Small intestine (tissue), 7 donors: ENCODE measurements at regions not wholly inside any gene's neighbourhood (a gene's known extent, or its start where the extent isn't known, plus 50 kb on each side); places are given as distances from the start of the nearest gene placed in this dataset.
A peak's percentile ranks its signal among the peaks of the same experiment; 100 is the strongest.

Experiments
- DNase-seq, 2 donors: peaks; one replicate each; pipeline versions ENCODE4 v3.0.0 to v3.0.0-alpha.2; 2013
- FAIRE-seq: peaks from 2 replicates; lab custom pipeline; 2012; peaks lifted over from hg19 to GRCh38; lab: Jason Lieb, UNC
- H3K27ac ChIP-seq, 3 donors: one replicate each; pipeline ENCODE4 v1.5.1; 2013; ENCODE audit warnings: low read length in 2 of 3, mild to moderate bottlenecking in 2 of 3, control low read depth in 1 of 3, inconsistent platforms in 1 of 3, low read depth in 1 of 3, moderate library complexity in 1 of 3
- H3K27me3 ChIP-seq, 3 donors: one replicate each; pipeline ENCODE4 v1.6.1; 2013; ENCODE audit warnings: low read length in 3 of 3, inconsistent platforms in 1 of 3; ENCODE audit not compliant: control insufficient read depth in 3 of 3, insufficient read depth in 3 of 3
- H3K36me3 ChIP-seq, 3 donors: one replicate each; pipeline ENCODE4 v1.6.1; 2013; ENCODE audit warnings: low read length in 3 of 3, inconsistent platforms in 1 of 3, low read depth in 1 of 3, mild to moderate bottlenecking in 1 of 3, moderate library complexity in 1 of 3; ENCODE audit not compliant: control insufficient read depth in 3 of 3, insufficient read depth in 2 of 3
- H3K4me1 ChIP-seq, 3 donors: one replicate each; pipeline ENCODE4 v1.6.1; 2013; ENCODE audit warnings: low read length in 2 of 3, inconsistent platforms in 1 of 3, low read depth in 1 of 3, mild to moderate bottlenecking in 1 of 3, moderate library complexity in 1 of 3; ENCODE audit not compliant: control insufficient read depth in 3 of 3, insufficient read depth in 2 of 3
- H3K4me3 ChIP-seq, 3 donors: one replicate each; pipeline ENCODE4 v1.5.1; 2013; ENCODE audit warnings: low read length in 3 of 3, control low read depth in 1 of 3, inconsistent platforms in 1 of 3, low read depth in 1 of 3, mild to moderate bottlenecking in 1 of 3, moderate library complexity in 1 of 3
- H3K9me3 ChIP-seq, 2 donors: one replicate each; pipeline ENCODE4 v1.6.1; 2013; ENCODE audit warnings: low read depth in 1 of 2, low read length in 1 of 2; ENCODE audit not compliant: control insufficient read depth in 2 of 2, insufficient read depth in 1 of 2
- WGBS, 3 donors: extraction: QIAGEN DNeasy Blood & Tissue Kit; methylation state at CpG; one replicate each; pipeline ENCODE4 v1.1.7; 2013; 5-methylcytosine and 5-hydroxymethylcytosine counted together
- donor health status: healthy with polysubstance abuse.
- donor health status: control.
- donor health status: control.
- donor health status: Bipolar disorder and iron deficiency.
- donor health status: healthy.

DNA sequence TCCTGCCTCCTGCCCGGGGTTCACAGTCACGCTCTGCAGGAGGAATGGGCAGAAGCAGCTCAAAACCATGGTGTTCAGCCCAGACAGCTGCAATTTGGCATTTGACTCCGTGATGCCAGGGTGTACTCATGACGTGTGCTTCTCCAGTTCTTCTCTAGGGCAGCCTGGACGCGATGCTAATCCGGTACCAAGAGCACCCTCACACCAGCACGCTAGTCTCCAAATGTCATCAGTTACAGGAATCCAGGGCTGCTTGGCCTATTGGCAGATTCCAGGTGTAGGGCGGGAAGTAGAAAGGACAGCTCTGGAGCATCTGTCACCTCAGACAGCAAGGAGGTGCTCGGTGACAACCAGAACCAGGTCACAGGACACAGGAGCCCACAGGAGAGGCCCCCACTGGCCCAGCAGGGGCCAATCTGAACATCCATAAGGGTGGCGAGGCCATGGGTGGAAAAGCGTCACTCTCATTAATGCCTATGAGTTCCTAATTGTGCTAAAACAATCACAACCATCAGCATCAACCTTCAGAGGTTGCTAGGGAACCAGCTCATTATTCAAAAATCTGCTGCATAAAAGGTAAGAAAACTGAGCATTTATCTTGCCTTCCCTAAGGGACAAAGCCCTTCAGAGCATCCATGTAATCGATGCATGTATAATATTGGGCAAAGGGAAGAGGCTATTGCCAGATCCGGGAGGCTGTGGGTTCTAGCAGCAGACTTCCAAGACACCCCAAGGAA lies 241.9 kb upstream of the IRX4 start:
- FAIRE-seq, result no peak
- H3K27ac ChIP-seq, result no peak overlapping the region
- H3K4me1 ChIP-seq, result no peaks in the 10 kb centered on the region
- no peak for DNase-seq
- 80 to 89% (median 80%) methylated on average over 14 of the region's 14 CpGs for WGBS, 3 donors
- no peaks in the 10 kb centered on the region for H3K27me3 ChIP-seq
- no peaks in the 10 kb centered on the region for H3K9me3 ChIP-seq
- H3K4me3 ChIP-seq, result no peak overlapping the region
- no peaks in the 10 kb centered on the region for H3K36me3 ChIP-seq

DNA sequence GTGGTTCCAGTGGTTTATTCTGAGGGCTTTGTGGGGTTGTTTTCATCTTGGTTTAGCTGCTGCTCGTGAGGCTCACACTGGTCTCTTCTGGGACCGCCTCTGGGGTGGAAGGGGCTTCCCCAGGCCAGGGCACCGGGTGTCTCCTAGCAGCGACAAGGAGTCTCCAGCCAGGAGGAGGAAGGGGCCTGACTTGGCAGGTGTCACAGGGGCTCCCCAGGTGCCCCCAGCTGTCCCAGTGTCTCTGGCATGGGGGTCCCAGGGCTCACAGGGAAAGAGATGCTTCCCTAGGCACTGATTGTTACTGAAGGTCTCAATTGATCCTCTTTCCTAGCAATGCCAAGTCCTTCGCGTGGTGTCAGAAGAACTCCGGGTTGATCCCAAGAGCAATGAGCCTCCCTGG lies 241.1 kb upstream of the IRX4 start:
- Histone ChIP-seq H3K36me3 (no peaks in the 10 kb centered on the region), H3K27me3 (no peaks in the 10 kb centered on the region), H3K4me3 (no peak overlapping the region), H3K27ac (no peak overlapping the region), H3K9me3 (no peaks in the 10 kb centered on the region), H3K4me1 (no peaks in the 10 kb centered on the region)
- no peak for FAIRE-seq
- WGBS, 3 donors, result 80 to 91% (median 83%) methylated on average over 6 to 7 of the region's 7 CpGs
- DNase-seq, result no peak

DNA sequence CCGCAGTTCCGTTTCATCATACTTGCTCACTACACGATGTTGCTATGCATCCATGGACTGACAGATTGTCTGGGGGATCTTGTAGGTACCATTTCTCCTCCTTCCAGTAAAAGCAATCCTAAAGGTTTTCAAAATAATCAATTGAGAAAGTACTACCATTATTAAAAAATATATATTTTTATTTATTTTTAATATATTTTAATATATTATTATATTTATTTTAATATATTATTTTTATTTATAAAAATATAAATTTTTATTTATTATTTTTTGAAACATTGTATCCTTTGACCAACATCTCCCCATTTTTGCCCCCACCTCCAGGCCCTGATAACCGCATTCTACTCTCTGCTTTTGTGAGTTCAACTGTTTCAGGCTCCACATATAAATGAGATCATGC lies 237.6 kb upstream of the IRX4 start:
- Histone ChIP-seq H3K27me3 (no peaks in the 10 kb centered on the region), H3K4me3 (no peak overlapping the region), H3K9me3 (no peaks in the 10 kb centered on the region), H3K36me3 (no peaks in the 10 kb centered on the region), H3K27ac (no peak overlapping the region), H3K4me1 (no peaks in the 10 kb centered on the region)
- DNase-seq (no peak), FAIRE-seq (no peak)
- WGBS, 3 donors, result 84 to 90% (median 87%) methylated on average over 4 of the region's 4 CpGs

DNA sequence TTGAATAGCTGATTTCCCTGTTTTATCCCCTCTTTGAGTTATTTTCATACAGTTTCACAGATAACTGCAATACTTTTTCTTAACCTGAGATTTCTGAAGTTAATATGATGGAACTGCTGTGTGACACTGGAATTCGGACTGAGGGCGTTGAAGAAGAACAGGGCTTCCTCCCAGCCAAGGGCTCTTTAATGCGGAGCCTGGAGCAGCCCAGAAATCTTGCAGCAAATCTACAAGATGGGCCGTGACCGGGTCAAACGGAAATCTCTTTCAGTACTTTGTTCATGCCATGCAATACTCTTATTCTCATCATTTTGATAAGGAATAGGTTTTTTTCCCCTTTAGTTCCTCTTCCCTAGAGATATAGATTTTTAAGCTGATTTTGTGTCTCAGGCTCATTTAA lies 236.8 kb upstream of the IRX4 start:
- DNase-seq (no peak), FAIRE-seq (no peak)
- 47 to 58% (median 54%) methylated on average over 6 of the region's 6 CpGs for WGBS, 3 donors
- Histone ChIP-seq H3K27ac (no peak overlapping the region), H3K9me3 (no peaks in the 10 kb centered on the region), H3K36me3 (no peaks in the 10 kb centered on the region), H3K27me3 (peaks cover 0 to 2% (median 0%) of the 10 kb centered on the region in 3 donors), H3K4me1 (no peaks in the 10 kb centered on the region), H3K4me3 (no peak overlapping the region)

DNA sequence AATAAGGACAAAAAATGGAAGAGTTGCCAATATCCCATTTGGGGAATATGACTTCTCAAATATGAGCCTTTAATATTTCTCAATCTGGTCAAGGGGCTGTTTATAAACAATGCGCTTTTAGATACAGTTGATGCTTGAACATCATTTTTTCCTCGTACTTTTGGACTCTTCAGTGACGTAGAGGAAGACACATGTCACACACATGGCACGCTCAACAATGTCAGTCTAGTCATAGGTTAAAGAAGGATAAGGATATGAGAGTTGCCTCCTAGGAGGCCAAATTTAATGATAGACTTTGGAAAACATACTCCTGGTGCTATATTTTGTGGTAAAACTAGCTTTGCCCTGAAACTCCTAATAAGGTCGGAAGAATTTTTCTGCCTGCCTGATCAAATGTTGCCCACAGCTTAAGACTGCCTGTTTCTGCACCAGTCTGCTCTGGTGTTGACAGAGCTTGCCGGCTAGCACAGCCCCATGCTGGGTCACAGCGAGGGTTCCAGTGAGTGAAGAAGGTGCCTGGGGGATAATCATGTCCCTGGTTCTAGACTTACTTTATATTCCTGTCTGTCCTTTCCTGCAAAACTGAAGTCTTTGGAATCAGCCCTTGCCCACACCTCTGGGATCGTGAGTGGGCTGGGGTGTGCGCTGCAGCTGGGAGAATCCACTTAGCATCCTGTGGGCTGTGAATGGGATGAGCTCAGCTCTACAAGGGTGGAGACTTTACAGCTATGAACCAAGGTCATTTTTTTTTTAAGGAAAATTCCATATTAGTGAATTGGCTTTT lies 230.8 kb upstream of the IRX4 start:
- no peak for FAIRE-seq

DNA sequence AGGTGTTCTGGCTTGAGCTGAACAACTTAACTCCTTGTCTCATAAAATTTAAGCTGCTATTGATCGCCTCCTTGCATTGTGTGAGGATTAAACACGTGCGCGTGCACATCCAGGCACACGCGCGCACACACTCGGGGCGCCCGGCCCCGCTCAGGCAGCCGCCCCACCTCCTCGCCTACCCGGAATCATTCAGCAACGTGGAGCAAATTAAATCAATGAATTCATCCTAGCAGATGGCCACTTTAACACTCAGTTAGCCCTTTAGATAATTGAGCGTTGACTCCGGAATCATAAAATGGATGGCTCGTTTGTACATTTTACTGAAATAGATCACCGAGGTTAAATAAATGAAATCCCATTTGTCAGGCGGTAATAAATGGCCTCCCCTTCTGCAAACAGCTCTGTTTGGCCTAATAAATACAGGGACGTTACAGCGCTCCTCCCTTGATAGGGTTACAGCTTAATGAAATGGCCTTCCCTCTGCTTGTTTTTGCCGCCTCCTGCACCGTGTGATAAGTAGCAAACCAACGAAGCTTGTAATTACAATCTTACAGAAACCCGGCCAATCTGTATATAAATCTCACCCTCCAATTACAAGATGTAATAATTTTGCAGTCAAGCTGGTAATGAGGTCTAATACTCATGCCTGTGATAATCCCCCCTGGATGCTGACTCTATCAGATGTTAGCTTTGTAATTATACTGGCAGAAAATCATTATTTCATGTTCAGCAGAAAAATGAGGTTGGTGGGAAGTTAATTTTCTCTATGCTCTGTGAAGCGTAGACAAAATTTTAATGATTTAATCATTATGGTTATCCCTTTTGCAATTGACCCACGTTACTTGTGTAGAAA lies 229.7 kb upstream of the IRX4 start:
- peaks cover 0 to 22% (median 0%) of the 10 kb centered on the region in 3 donors for H3K27me3 ChIP-seq
- H3K27ac ChIP-seq, result no peak overlapping the region
- peak overlapping the region in 1 of 3 donors; percentile 1 for H3K4me3 ChIP-seq
- no peak for FAIRE-seq
- no peaks in the 10 kb centered on the region for H3K36me3 ChIP-seq
- WGBS, 3 donors, result 15 to 59% (median 47%) methylated on average over 28 of the region's 28 CpGs
- no peaks in the 10 kb centered on the region for H3K9me3 ChIP-seq
- no peaks in the 10 kb centered on the region for H3K4me1 ChIP-seq
- peak; percentile 9 to 16 for DNase-seq

More for the DNA sequence above, 230.8 kb upstream of the IRX4 start:
- 80 to 85% (median 85%) methylated on average over 9 of the region's 9 CpGs for WGBS, 3 donors
- Histone ChIP-seq H3K4me3 (no peak overlapping the region), H3K4me1 (no peaks in the 10 kb centered on the region), H3K27me3 (peaks cover 0 to 22% (median 0%) of the 10 kb centered on the region in 3 donors), H3K9me3 (no peaks in the 10 kb centered on the region), H3K36me3 (no peaks in the 10 kb centered on the region), H3K27ac (no peak overlapping the region)
- no peak for DNase-seq

DNA sequence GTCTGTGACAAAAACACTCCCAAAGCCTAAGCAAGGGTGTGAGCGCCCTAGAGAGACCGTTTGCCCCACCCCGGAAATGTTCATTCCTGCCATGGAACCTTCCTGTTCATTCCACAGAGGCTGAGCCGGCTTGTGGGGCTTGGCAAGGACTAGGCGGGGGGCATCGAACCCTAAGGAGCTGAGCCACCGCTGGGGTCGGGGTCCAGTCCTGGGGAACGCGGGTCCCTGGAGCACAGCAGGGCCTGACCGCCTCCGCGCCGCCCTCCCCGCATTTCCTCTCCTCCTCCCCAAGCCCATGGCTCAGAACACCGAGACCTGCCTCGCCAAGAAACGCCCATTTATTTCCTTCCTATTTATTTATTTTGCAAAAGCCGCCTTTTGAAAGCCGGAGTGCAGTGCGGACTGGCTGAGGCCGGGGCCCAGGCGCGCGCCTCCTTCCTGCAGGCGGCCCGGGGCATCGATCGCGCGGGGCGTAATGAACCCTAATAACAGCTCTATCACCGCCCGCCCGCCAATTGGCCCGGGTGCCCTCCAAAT lies 228.9 kb upstream of the IRX4 start:
- H3K4me3 ChIP-seq, result peak overlapping the region in 1 of 3 donors; percentile 1
- WGBS, 3 donors, result 21 to 66% (median 51%) methylated on average over 35 to 36 of the region's 36 CpGs

DNA sequence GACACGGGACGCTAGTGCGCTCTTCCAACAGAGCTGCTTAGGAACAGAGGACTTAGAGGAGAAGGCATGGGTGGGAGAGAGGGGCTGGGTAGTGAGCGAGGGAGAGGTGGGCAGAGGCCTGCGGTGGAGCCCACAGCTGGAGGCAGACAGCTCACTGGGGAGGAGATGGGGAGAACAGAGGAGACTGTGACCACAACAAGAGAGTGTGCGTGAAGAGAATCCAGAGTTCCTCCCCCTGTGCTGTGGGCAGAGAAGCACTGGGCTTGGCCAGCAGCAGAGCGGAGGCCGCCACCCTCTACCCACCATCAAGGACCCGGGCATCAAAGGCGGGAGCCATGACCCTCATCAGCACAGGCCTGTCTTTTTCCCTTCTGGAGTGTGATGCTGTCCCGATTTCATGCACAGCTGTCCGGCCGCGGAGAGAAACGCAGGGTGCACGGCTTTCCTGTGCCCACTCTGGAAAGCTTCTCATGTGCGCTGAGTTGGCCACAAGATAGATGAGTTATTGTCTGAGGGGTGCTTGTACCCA lies 228.3 kb upstream of the IRX4 start:
- Histone ChIP-seq H3K4me1 (no peaks in the 10 kb centered on the region), H3K27me3 (peaks cover 0 to 22% (median 0%) of the 10 kb centered on the region in 3 donors), H3K4me3 (no peak overlapping the region), H3K36me3 (no peaks in the 10 kb centered on the region), H3K9me3 (no peaks in the 10 kb centered on the region), H3K27ac (no peak overlapping the region)
- DNase-seq, result no peak
- WGBS, 3 donors, result 89% methylated on average over 16 to 17 of the region's 17 CpGs
- FAIRE-seq, result no peak

More for the DNA sequence above, 228.9 kb upstream of the IRX4 start:
- DNase-seq (no peak), FAIRE-seq (no peak)
- Histone ChIP-seq H3K36me3 (no peaks in the 10 kb centered on the region), H3K4me1 (no peaks in the 10 kb centered on the region), H3K9me3 (no peaks in the 10 kb centered on the region), H3K27me3 (peaks cover 0 to 22% (median 0%) of the 10 kb centered on the region in 3 donors), H3K27ac (no peak overlapping the region)
